Activated effector memory CD4-positive, alpha-beta T cell treated with Interleukin-2 at 50 U/mL for 16 hours (primary cell): ENCODE measurements at regions not wholly inside any gene's neighbourhood (a gene's known extent, or its start where the extent isn't known, plus 50 kb on each side); places are given as distances from the start of the nearest gene placed in this dataset.
"Not testable (repeated sequence)": the region's sequence is repeated elsewhere in the genome, so short reads cannot be mapped to it uniquely, and the experiment has no call there.

ENCODE experiments used
- DNase-seq: peaks from one replicate; pipeline ENCODE4 v3.0.0-alpha.2; 2020

DNA sequence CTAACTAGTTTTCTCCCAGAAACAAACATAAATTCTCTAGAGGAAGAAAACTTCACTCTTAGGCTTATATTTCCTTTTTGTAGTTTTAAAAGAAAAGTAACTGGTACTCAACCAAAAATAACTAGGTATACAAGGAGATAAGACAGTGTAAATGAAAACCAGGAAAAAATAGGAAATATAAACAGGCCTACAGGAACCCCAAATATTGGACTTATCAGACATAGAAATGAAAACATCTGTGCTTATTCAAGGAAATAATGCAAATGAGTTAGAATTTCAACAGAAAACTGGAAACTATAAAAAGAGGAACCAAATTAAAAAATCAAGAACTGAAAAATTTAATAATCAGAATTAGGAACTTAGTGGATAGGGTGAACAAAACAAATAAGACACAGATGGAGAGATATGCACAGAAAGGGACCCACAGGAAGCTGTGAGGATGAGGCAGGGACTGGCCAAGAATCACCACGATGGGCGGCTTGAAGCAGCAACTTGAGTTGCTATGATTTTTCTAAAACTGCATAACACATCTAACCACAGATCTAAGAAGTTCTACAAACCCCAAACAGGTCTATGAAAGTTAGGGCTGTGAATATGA lies 67.5 kb upstream of the ACTRT2 start:
- no peak for DNase-seq

GRCh38 chr1:2955652-2956051 lies 65.6 kb upstream of the ACTRT2 start:
- DNase-seq, result no peak

GRCh38 chr1:2956576-2956975 lies 64.7 kb upstream of the ACTRT2 start:
- no peak for DNase-seq

- no peak for DNase-seq
Observed at GRCh38 chr1:2957329-2957728, 63.9 kb upstream of the ACTRT2 start.

GRCh38 chr1:2959881-2960280 lies 61.4 kb upstream of the ACTRT2 start:
- DNase-seq, result not testable (repeated sequence)

DNA sequence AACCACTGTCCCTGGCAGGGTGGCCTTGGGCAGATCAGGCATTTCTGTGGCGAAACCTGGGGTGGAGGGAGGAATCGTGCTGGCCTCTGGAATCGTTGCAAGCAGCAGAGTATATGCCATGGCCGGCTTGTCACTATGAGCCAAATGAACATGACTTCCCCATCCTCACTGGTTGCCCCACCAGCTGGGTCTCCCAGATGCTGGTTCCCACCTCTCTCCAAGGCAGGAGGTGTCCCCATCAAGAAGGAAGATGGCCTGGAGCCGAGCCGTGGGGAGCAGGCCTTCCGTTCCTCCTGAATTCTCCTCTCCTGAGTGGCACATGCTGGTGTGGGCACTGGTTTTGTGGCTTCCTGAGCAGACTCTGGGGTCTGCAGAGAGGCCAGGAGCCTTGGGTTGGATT lies 60.2 kb upstream of the ACTRT2 start:
- no peak for DNase-seq

DNA sequence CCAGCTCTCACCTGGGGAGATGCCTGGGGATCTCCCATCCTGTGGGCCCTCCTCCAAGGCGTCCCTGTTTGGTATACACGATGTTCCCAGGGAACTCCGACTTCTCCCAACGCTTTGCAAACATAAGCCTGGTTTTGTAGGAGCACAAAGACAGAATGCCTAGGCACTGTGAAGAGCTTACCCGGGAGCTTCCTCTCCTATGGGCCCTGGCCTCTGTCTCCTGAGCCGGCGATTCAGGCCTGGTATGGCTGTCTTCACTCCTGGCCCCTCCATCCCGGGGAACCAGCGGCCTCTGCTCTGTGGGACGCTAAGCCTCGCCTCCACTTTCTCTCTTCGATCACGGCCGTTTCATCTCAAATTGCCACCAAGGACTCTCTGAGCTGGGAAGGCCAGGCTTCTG lies 59.6 kb upstream of the ACTRT2 start:
- no peak for DNase-seq

DNA sequence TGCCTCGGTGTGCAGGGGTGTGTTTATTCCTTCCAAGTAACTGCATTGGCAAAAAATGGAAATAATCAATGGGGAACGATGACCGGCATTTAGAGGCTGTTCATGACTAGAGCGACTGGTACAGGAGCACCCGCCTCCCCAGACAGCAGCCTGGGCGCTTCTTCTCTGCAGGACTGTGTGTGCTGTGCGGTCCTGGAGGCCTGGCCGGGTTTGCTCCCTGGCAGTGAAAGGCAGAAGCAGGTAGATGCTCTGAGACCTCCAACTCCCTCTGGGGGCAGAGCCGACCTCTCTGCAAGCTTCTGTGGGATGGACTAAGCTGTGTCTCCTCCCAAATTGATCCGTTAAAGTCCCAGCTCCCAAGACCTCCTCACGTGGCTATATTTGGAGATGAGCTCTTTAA lies 59.2 kb upstream of the ACTRT2 start:
- DNase-seq, result no peak

DNA sequence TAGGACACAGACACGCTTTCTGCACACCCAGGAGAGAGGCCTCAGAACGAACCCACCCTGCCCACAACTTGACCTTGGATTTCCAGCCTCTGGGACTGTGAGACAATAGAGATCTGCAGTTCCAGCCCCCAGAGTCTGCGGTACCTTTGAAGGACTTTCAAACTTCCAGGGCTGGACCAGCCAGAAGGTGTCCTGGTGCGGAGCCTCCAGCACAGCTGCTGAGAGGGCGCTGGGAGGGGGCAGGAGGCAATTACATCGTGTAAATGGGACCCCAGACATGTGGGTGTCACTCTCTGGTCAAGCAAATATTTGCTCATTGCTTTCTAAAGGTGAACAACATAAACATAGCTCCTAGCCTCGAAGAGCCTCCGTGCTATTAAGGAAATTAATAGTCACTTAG lies 58.7 kb upstream of the ACTRT2 start:
- DNase-seq, result no peak

- DNase-seq, result no peak
Observed at GRCh38 chr1:2962946-2963345, 58.3 kb upstream of the ACTRT2 start.

DNA sequence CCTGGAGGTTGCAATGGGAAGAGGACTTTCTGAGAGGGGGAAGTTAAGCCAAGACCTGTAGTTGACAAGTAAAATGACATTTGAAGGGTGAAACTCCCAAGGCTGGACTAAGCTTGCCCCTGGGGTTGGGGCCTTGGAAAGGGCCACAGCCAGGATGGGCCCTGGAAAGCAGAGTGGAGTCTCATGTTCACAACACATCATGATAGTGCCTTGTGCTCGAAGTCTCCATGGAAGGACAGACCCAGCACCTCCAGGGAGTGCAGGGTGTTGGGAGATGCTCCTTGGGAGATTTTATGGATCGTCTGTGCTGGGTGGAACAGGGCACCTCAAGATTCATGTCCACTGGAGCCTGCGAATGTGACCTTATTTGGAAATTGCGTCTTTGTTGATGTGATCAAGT lies 55.6 kb upstream of the ACTRT2 start:
- no peak for DNase-seq

- DNase-seq, result no peak
Observed at GRCh38 chr1:2966449-2967328, 54.6 kb upstream of the ACTRT2 start.

- no peak for DNase-seq
Observed at GRCh38 chr1:2967329-2967725, 53.9 kb upstream of the ACTRT2 start.

- no peak for DNase-seq
Observed at GRCh38 chr1:2967881-2968280, 53.4 kb upstream of the ACTRT2 start.

DNA sequence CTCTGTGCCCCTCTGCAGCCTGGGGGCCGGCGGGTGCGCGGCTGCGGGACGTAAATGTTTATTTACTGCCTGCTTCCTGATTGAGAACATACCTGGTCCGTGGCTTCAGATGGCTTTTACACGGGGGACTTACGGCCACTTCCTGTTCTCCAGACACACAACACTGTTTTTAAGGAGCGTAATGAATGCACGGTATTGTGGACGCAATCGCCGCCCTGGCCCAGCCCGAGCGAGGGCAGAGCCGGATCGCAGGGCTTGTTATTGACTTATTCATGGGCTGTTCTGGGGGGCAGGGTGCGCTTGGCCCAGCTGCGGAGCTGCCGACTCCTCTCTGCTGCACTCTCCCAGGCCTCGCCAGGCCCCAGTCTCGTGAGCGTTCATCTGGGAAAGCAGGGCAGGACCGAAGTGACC lies 52.8 kb upstream of the ACTRT2 start:
- DNase-seq, result no peak

DNA sequence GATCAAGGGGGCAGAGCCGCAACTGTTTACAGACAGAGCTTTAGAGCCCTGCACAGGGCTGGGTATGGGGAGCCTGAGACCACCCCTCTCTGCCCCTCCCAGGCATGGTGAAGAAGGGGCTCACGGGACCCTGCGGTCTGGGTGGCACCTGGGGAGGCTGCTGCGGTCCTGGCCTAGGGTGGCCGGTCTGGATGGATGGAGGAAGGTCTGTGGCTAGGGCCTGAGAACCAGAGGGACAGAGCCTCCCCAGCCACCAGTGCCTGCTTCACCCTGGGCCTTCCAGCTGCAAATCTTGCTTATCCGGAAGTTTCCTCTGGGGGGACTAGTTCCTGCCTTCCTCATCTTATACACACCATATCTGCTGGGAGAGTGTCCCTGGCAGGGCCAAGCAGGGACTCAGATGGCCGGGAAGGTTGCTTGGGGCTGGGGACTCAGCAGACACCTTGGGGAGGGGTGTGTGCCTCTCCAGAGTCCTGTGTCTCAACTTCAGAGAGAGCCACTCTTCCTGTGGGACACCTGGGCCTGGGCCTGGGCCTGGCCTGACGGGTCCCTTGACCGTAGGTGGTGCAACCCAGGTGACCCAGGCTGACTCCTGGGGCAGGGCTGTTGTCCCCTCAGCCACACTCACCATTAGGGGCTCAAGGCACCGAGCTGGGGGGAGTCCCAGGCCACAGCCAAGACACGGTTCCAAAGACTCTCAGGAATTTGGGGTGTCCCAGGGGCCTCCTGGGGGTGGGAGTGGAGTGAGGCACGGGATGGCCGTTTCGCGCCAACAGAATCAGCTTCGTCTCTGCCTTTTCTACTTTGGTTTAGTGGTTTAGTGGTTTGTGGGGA lies 52.0 kb upstream of the ACTRT2 start:
- no peak for DNase-seq

DNA sequence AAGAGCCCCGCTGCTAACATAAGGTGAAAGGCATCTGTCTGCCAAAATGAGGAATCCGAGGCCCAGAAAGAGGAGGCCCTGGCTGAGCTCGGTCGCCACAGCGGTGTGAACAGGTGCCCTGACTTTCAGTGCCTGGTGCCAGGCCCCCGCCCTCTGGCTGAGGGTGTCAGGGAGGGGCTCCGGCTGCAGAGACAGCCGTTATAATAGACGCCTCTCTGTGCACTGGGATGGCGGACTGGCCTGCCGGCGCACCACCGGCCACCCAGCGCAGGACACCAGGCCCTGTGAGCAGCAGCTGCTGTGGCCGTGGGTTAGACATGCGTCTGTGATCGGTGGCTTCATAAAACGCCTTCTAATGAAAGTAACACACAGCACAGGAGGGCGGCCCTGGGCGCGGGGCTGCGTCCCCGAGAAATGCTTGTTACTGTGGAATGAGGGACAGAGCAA lies 51.4 kb upstream of the ACTRT2 start:
- no peak for DNase-seq

GRCh38 chr1:2970311-2971071 lies 50.8 kb upstream of the ACTRT2 start:
- no peak for DNase-seq

- no peak for DNase-seq
Observed at GRCh38 chr1:2971101-2971501, 50.2 kb upstream of the ACTRT2 start.
